SK-N-SH (cell line): ENCODE measurements at regions not wholly inside any gene's neighbourhood (a gene's known extent, or its start where the extent isn't known, plus 50 kb on each side); places are given as distances from the start of the nearest gene placed in this dataset.

Source experiments
- CHD2 ChIP-seq: fragments of 150-350 bp; IDR thresholded peaks from 2 replicates; pipeline ENCODE4 v1.6.1; 2018; ENCODE audit warnings: low read length; ENCODE audit not compliant: partially characterized antibody
- CTCF ChIP-seq: fragments of 200-600 bp; sonication (generic); IDR thresholded peaks from 2 replicates; pipeline ENCODE4 v1.6.1; 2017; ENCODE audit warnings: antibody characterized with exemption, mild to moderate bottlenecking, moderate library complexity
- EZH2phosphoT487 ChIP-seq: fragments of 200-600 bp; sonication (generic); IDR thresholded peaks from 2 replicates; pipeline ENCODE4 v1.6.1; 2017; ENCODE audit warnings: low read depth, mixed run types, mild to moderate bottlenecking, antibody characterized with exemption, moderate library complexity, borderline replicate concordance
- GATA2 ChIP-seq: sonication (generic); formaldehyde crosslinking; IDR thresholded peaks from 2 replicates; pipeline ENCODE4 v1.5.0; 2020; ENCODE audit warnings: mild to moderate bottlenecking, missing genetic modification reagents
- IRF3 ChIP-seq: fragments of 150-350 bp; IDR thresholded peaks from 2 replicates; pipeline ENCODE4 v1.6.1; 2016; ENCODE audit warnings: mild to moderate bottlenecking, low read depth, low read length
- MAX ChIP-seq: IDR thresholded peaks from 2 replicates; pipeline ENCODE4 v1.4.0; 2012; ENCODE audit warnings: low read depth
- POLR2AphosphoS5 ChIP-seq: IDR thresholded peaks from 2 replicates; pipeline ENCODE4 v1.6.1; 2012; ENCODE audit warnings: low read depth, low read length
- RAD21 ChIP-seq: IDR thresholded peaks from 2 replicates; pipeline ENCODE4 v1.6.1; 2012; ENCODE audit warnings: mild to moderate bottlenecking, low read length
- REST ChIP-seq: IDR thresholded peaks from 2 replicates; pipeline ENCODE4 v1.6.1; 2012; ENCODE audit warnings: mild to moderate bottlenecking, low read depth, low read length, moderate library complexity
- TAF1 ChIP-seq: IDR thresholded peaks from 2 replicates; pipeline ENCODE4 v1.6.1; 2012; ENCODE audit warnings: low read depth, mild to moderate bottlenecking, low read length, moderate library complexity, borderline replicate concordance
- TCF12 ChIP-seq: IDR thresholded peaks from 2 replicates; pipeline ENCODE4 v1.4.0; 2012
- ZBTB33 ChIP-seq: IDR thresholded peaks from 2 replicates; pipeline ENCODE4 v1.4.0; 2012; ENCODE audit warnings: low read depth, borderline replicate concordance

- no peak for TF ChIP-seq POLR2AphosphoS5
- TF ChIP-seq GATA2 (CRISPR knock-in tag) = no peak
- no peak for TF ChIP-seq REST
- no peak for TF ChIP-seq CTCF
- no peak for TF ChIP-seq MAX
- TF ChIP-seq EZH2phosphoT487 = no peak
- no peak for TF ChIP-seq RAD21
- no peak for TF ChIP-seq ZBTB33
- no peak for TF ChIP-seq IRF3
- no peak for TF ChIP-seq CHD2
- no peak for TF ChIP-seq TCF12
- TF ChIP-seq TAF1 = no peak
Observed at GRCh38 chr10:118405928-118406327, 63.8 kb upstream of the FAM204A start.
